Duodenal mucosa (tissue), 2 donors: ENCODE measurements at regions not wholly inside any gene's neighbourhood (a gene's known extent, or its start where the extent isn't known, plus 50 kb on each side); places are given as distances from the start of the nearest gene placed in this dataset.
"Not testable (repeated sequence)": the region's sequence is repeated elsewhere in the genome, so short reads cannot be mapped to it uniquely, and the experiment has no call there.

Experiments
- H3K27ac ChIP-seq: one replicate; pipeline ENCODE4 v1.7.0; 2013; ENCODE audit warnings: low read depth, low read length
- H3K27me3 ChIP-seq, 2 donors: one replicate each; pipeline ENCODE4 v1.7.0; 2013; ENCODE audit warnings: low read length in 2 of 2, control low read depth in 1 of 2; ENCODE audit not compliant: insufficient read depth in 2 of 2, control insufficient read depth in 1 of 2
- H3K36me3 ChIP-seq, 2 donors: one replicate each; pipeline ENCODE4 v1.7.0; 2013; ENCODE audit warnings: low read length in 2 of 2, control low read depth in 1 of 2; ENCODE audit not compliant: insufficient read depth in 2 of 2, control insufficient read depth in 1 of 2
- H3K4me1 ChIP-seq, 2 donors: one replicate each; pipeline ENCODE4 v1.7.0; 2013; ENCODE audit warnings: low read length in 2 of 2, control low read depth in 1 of 2; ENCODE audit not compliant: insufficient read depth in 2 of 2, control insufficient read depth in 1 of 2
- H3K4me3 ChIP-seq, 2 donors: one replicate each; pipeline ENCODE4 v1.7.0; 2013; ENCODE audit warnings: low read length in 2 of 2, low read depth in 1 of 2
- H3K9ac ChIP-seq, 2 donors: one replicate each; pipeline ENCODE4 v1.7.0; 2013; ENCODE audit warnings: low read length in 2 of 2, low read depth in 1 of 2
- H3K9me3 ChIP-seq, 2 donors: one replicate each; pipeline ENCODE4 v1.7.0; 2013; ENCODE audit warnings: low read length in 2 of 2, control low read depth in 1 of 2; ENCODE audit not compliant: control insufficient read depth in 1 of 2

GRCh38 chr12:85626001-85626783 is 210.0 kb downstream of the RASSF9 start:
- Histone ChIP-seq H3K36me3 (no peaks in the 10 kb centered on the region), H3K27ac (no peak overlapping the region), H3K9ac (no peak overlapping the region), H3K9me3 (no peaks in the 10 kb centered on the region), H3K27me3 (no peaks in the 10 kb centered on the region), H3K4me1 (no peaks in the 10 kb centered on the region), H3K4me3 (no peak overlapping the region)

- Histone ChIP-seq H3K4me1 (no peaks in the 10 kb centered on the region), H3K27ac (no peak overlapping the region), H3K36me3 (no peaks in the 10 kb centered on the region), H3K27me3 (no peaks in the 10 kb centered on the region), H3K9ac (no peak overlapping the region), H3K9me3 (no peaks in the 10 kb centered on the region), H3K4me3 (no peak overlapping the region)
These were observed 209.4 kb downstream of the RASSF9 start for GRCh38 chr12:85626784-85627171.

DNA sequence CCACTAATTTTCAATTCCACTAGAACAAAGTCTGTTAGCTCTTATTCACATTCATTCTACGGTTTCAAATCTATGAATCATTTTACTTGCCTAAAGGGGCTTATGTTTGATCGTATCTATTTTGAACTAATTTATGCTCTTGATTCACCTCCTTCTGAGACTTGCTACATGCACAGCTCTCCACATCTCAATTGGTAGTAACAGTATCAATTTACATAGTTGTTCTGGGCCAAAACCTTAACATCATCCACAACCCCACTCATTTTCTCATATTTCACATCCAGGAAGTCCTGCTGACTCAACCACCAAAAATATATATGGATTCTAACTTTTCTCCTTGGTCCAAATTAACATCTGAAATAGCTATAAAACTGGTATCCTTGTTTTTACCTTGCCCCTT is 208.6 kb downstream of the RASSF9 start:
- H3K9ac ChIP-seq, result no peak overlapping the region
- H3K4me1 ChIP-seq, result no peaks in the 10 kb centered on the region
- no peak overlapping the region for H3K27ac ChIP-seq
- H3K27me3 ChIP-seq, result no peaks in the 10 kb centered on the region
- no peak overlapping the region for H3K4me3 ChIP-seq
- H3K9me3 ChIP-seq, result no peaks in the 10 kb centered on the region
- no peaks in the 10 kb centered on the region for H3K36me3 ChIP-seq

- H3K36me3 ChIP-seq, H3K4me1 ChIP-seq, H3K9ac ChIP-seq, H3K4me3 ChIP-seq, H3K9me3 ChIP-seq, H3K27ac ChIP-seq, H3K27me3 ChIP-seq: not testable (repeated sequence)
These were observed 207.6 kb downstream of the RASSF9 start for GRCh38 chr12:85628562-85628961.

DNA sequence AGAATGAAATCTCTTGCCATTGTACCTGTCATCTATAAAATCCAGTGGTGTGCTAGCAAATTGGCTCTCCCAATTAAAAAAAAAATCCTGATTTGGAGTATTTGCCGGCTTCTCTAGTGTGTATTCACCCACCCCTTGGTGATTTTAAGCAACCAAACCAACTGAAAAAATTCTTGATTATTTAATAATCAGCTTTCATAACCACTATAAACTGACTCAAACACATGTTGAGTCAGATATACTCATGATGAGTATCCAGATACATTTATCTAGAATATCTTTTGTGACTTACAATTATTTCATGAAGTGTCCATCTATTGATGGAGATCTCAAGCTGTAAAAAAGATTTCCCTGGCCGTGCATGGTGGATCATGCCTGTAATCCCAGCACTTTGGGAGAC is 205.4 kb downstream of the RASSF9 start:
- Histone ChIP-seq H3K9ac (no peak overlapping the region), H3K4me3 (no peak overlapping the region), H3K4me1 (no peaks in the 10 kb centered on the region), H3K36me3 (no peaks in the 10 kb centered on the region), H3K27ac (no peak overlapping the region), H3K9me3 (no peaks in the 10 kb centered on the region), H3K27me3 (no peaks in the 10 kb centered on the region)

DNA sequence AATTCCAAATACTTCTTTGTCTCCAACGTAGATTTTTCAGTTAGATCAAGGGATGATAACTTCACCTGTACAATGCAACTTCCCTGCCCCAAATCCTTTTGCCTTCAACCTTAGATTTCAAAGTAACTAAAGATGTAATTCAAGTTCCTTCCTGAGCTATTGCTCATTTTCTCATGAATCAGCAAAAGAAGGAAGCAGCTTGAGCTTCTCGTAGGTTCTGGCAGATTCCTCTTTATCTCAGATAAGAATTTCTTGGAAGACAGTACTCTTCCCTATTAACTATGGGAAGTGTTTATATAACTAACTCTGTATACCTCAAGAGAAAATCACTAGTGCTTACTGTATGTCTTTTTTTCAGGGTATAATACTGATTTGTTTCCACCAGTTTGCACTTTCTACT is 203.8 kb downstream of the RASSF9 start:
- H3K4me1 ChIP-seq, result no peaks in the 10 kb centered on the region
- no peaks in the 10 kb centered on the region for H3K9me3 ChIP-seq
- H3K4me3 ChIP-seq, result no peak overlapping the region
- no peak overlapping the region for H3K27ac ChIP-seq
- H3K36me3 ChIP-seq, result no peaks in the 10 kb centered on the region
- no peaks in the 10 kb centered on the region for H3K27me3 ChIP-seq
- no peak overlapping the region for H3K9ac ChIP-seq

DNA sequence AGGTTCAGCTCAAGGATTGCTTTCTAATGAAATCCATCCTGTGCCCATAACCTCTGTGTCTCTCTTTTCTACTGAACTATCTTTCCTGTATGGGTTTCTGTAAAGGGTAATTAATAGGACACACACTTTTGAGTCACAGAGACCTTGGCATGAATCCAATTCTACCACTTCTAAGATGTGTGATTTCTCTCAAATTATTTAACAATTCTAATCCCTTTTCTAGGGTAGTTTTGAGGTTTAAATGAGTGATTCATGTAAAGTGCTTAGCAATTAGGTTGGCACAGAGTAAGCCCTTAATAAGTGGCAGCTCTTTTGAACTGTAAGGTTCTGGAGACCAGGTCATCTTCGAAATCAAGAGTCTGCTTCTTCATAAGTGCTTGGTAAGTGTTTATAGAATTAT is 202.7 kb downstream of the RASSF9 start:
- Histone ChIP-seq H3K36me3 (no peaks in the 10 kb centered on the region), H3K9me3 (no peaks in the 10 kb centered on the region), H3K27me3 (no peaks in the 10 kb centered on the region), H3K4me1 (no peaks in the 10 kb centered on the region), H3K27ac (no peak overlapping the region), H3K9ac (no peak overlapping the region), H3K4me3 (no peak overlapping the region)

GRCh38 chr12:85639834-85640233 is 196.4 kb downstream of the RASSF9 start:
- H3K4me1 ChIP-seq, result no peaks in the 10 kb centered on the region
- no peaks in the 10 kb centered on the region for H3K36me3 ChIP-seq
- H3K27ac ChIP-seq, result no peak overlapping the region
- H3K27me3 ChIP-seq, result no peaks in the 10 kb centered on the region
- no peaks in the 10 kb centered on the region for H3K9me3 ChIP-seq
- H3K4me3 ChIP-seq, result no peak overlapping the region
- no peak overlapping the region for H3K9ac ChIP-seq

- no peaks in the 10 kb centered on the region for H3K36me3 ChIP-seq
- H3K4me3 ChIP-seq, result no peak overlapping the region
- H3K9me3 ChIP-seq, result no peaks in the 10 kb centered on the region
- H3K27ac ChIP-seq, result no peak overlapping the region
- no peaks in the 10 kb centered on the region for H3K27me3 ChIP-seq
- H3K4me1 ChIP-seq, result no peaks in the 10 kb centered on the region
- H3K9ac ChIP-seq, result no peak overlapping the region
These were observed 194.4 kb downstream of the RASSF9 start for GRCh38 chr12:85641796-85642195.

DNA sequence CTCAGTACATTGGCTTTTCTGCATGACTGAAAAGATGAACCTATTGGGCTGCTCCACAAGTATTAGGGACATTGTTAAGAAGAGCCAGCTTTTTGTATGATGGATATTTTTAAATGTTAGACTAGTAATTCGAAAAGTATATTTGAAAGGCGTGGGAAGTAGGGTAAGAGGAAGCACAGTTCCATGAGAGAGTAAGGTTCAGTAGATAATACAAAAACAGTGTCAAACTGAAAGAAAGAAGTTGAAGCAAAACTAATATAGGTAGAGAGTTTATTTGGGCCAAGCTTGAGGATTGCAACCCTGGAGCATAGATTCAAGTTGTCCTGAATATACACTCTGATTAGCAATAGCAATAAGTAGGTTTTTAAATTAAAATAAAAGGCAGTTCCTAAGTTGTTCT is 193.9 kb downstream of the RASSF9 start:
- H3K4me1 ChIP-seq, result no peaks in the 10 kb centered on the region
- no peak overlapping the region for H3K4me3 ChIP-seq

DNA sequence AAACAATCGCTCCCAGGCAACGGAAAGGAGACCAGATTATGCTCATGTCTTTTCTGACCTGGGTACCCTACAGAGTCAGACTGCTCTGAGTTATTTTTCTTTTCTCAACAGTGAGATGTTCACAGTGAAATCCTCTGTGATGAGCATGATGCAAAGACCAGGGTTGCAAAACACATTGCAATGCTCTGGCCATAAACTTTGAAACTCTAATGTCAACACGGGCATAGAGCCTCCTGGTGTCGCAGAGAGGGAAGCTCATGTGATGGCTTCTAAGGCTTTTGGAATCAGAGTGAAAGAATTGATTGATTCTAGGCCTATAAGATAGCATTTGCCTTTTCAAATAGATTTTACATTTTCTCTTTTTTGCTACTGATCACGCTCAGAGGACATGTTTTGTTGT is 193.4 kb downstream of the RASSF9 start:
- Histone ChIP-seq H3K27me3 (no peaks in the 10 kb centered on the region), H3K9me3 (no peaks in the 10 kb centered on the region), H3K36me3 (no peaks in the 10 kb centered on the region), H3K4me3 (no peak overlapping the region), H3K4me1 (no peaks in the 10 kb centered on the region), H3K9ac (no peak overlapping the region), H3K27ac (no peak overlapping the region)

More for the DNA sequence above, 193.9 kb downstream of the RASSF9 start:
- no peak overlapping the region for H3K27ac ChIP-seq
- H3K36me3 ChIP-seq, result no peaks in the 10 kb centered on the region
- H3K9me3 ChIP-seq, result no peaks in the 10 kb centered on the region
- H3K27me3 ChIP-seq, result no peaks in the 10 kb centered on the region
- no peak overlapping the region for H3K9ac ChIP-seq
